GM21737 (cell line): ENCODE measurements at regions not wholly inside any gene's neighbourhood (a gene's known extent, or its start where the extent isn't known, plus 50 kb on each side); places are given as distances from the start of the nearest gene placed in this dataset.

Source experiments
- ATAC-seq: cut with Tn5 transposase; IDR thresholded peaks from one replicate; pipeline ENCODE4 v1.9.1; 2021; ENCODE audit warnings: mild to moderate bottlenecking, moderate library complexity; ENCODE audit not compliant: unreplicated experiment

DNA sequence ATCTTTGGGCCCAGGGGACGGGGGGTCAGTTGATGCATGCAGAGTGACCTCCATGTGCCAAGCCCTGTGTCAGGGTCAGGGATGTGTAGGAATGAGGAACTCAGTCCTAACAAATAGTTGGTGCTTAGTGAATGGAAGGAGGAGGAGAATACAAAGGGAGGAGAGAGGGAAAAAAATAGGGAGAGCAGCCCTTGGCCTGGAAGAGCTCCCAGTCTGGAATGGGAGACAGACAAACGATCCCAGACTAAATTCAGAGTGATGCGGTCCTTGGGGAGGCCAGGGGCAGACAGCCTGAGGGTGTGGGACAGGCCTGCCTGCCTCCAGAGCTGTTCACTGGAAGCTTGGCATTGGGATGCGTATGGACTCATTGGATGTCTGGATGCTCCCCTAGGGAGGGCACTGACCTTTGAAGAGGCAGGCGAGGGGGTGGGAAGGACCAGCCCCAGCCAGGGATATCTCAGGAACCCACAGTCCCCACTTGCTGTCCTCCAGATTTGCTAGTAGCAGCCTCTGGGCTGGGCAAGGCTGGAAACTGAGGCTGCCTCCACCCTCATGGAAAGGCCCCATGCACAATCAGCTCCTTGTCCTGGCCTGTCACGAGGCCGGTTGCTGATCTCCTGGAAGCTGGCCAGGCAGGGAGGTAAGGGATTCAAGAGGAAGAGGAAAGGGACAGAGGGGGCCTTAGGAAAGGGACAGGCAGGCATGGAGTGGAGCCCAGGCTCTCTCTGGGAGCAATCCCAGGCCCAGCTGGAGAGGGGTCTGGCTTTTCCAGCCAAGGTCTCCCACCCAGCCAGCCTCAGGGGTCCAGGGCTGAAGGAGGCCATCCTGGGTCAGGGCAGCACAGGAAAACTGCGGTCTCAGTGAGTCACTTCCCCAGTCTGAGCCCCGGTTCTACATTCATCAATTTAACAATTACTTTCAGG is 69.0 kb upstream of the GGTA1 start:
- ATAC-seq = no peak

DNA sequence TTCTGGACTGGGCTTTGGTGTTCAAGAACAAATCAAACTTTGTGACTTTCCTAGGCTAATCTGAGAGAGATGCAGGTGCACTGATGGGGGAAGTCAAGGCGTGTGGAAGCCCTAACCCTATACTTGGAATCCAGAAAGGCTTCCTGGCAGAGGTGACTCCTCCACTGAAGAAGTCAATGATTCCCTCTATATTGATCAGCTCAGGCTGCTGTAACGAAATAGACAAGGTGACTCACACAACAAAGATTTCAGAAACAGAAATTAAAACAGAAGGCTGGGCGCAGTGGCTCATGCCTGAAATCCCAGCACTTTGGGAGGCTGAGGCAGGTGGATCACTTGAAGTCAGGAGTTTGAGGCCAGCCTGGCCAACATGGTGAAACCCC is 69.6 kb upstream of the GGTA1 start:
- no peak for ATAC-seq

DNA sequence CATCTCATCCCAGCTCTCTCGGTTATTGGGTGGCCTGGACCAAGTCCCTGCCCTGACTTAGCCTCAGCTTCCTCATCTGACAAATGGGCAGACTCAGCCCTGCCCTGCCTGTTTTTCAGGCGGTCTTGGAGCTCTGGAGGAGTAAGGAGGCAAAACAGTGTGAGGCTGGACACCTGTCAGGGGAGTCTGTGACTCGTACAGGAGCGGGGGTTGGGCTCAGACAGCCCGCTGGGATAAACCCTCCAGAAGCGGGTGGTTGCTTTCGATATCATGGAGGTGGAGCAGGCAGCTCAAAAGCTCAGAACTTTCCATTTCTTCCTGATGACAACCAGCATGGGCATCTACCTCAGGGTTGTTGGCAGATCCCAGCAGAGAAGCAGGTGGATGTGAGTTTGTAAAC is 72.9 kb upstream of the GGTA1 start:
- no peak for ATAC-seq

DNA sequence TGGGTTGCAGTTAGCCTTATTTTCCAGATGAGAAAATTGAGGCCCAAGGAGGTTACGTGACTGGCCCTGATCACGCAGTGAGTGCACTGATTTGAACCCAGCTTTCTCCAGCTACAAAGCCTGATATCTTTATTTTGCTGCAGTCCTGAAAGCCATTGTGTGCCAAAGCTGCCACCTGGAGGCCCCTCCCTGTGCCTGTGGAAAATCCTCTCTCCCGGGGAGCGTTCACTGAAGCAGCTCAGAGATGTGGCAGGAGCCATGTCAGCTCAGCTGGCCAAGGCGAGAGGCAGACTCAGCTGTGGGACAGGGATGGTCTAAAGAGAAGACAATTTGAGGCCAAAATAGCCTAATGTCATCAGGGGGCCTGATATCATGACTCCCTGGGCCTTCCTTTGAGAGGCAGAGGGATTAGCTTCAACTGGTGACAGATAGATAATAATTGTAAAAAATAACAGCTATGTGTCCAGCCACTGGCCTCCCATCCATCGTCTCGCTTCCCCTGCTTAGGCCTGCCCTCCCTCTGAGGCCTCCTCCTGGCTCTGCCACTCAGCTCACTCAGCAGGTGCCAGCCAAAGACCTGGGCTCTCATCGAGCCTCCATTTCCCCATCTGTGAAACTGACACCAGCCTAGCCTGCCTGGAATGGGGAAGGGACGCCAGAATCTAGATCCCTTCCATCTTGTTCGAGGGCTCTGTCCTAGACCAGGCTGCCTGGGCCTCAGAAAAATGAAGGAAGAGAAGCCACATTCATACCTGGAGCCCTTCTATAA is 74.3 kb upstream of the GGTA1 start:
- no peak for ATAC-seq

DNA sequence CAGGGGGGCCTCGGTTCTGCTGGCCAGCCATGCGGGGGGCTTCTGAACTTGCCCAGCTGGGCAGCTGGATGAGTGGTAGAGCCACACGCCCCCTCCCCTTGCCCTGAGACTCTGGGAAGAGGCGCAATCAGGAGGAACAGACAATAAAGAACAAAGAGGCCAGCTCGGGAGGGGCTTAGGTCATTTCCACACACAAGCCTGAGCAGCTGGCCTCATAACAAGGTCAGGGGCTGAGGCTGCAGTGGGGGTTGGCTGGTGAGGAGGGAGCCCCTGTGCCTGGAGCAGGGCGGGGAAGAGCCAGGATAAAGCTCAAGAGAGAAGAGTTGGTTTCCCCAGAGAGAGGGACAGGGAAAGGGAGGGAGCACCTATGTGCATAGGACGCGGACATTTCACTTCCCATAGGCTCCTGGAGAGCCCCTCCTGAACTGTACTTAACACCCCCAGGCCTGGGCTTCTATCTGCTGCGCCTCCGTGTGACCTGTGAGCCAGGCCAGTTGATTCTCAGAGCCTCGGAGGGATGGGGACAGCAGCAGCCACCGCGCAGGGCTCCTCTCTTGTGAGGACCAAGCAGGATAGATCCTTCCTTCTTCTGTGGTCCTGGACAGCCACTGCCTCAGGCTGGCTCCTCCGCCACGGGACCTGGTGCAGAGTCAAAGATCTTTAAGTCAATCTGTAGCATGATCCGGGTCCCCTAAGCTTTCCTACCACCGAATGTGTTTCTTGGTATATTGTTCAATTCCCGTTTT is 75.3 kb upstream of the GGTA1 start:
- no peak for ATAC-seq

DNA sequence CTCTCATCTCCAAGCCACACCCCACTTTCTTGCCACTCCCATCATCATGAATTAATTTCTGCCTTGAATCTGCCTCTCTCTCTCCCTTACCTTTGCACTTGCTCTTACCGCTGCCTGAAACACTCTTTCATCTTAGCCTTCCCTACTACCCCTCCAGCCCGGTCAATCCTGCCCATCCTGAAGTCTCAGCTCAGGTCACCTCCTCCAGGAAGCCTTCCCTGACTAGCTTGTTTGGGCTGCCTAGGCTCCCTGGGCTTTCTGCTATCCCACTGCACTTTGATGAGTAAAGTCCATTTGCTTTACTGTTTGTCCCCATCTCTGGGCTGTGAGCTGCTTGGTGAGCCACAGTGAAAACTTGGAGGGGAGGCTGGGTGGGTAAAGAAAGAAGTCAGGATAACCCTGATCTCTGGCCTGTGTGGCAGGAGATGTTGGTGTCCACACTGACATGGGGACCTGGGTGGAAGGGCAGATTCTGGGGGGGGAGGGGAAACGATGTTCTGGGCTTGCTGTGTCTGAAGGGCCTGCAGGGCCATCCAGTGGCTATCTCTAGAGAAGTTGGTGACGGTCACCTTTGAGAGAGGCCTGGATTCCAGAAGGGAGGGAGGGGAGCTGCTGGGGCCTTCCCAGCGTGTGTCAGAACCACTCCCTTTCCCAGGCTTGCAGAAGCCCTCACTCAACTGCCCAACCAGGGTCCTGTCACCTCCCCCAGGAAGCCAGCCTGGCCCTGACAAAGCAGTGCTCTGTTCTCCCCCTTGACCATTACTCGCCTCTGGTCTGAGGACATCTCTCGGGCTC is 75.0 kb upstream of the DAB2IP start:
- ATAC-seq = no peak

DNA sequence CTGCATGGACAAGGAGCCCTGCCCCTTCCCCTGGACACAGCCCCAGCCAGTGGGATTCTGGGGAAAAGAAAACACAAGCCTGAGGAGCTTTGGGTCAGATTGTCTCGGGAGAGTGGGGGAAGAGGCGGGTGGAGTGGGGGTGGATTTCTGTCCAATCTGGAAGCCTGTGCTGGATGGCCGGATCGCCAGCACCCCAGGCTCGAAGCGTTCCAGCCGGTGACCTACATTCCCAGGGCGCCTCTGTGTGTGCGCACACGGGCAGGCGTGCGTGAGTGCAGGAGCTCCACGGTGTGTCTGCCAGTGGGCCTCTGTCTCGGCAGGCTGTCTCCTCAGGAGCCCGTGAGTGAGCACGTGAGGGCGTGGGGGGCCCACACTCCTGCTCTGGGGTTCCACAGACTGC is 74.3 kb upstream of the DAB2IP start:
- ATAC-seq = no peak

DNA sequence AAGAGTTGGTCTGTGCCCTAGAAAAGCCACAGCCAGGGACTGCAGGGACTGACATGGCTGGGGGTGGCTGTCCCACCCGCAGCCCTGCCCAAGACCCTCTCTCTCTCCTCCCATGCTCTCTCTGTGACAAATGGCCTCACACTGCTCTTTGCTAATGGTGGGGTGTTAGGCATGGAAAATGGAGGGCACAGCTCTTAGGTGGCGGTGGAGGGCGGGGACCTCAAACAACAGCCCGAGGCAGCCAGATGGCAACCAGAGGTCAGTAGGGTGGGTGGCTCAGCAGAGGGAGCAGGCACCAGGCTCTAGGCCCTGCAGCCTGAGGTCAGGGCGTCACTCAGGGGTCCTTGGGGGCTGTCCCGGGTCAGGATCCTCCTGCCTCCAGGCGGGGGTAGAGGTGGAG is 73.9 kb upstream of the DAB2IP start:
- ATAC-seq = no peak

DNA sequence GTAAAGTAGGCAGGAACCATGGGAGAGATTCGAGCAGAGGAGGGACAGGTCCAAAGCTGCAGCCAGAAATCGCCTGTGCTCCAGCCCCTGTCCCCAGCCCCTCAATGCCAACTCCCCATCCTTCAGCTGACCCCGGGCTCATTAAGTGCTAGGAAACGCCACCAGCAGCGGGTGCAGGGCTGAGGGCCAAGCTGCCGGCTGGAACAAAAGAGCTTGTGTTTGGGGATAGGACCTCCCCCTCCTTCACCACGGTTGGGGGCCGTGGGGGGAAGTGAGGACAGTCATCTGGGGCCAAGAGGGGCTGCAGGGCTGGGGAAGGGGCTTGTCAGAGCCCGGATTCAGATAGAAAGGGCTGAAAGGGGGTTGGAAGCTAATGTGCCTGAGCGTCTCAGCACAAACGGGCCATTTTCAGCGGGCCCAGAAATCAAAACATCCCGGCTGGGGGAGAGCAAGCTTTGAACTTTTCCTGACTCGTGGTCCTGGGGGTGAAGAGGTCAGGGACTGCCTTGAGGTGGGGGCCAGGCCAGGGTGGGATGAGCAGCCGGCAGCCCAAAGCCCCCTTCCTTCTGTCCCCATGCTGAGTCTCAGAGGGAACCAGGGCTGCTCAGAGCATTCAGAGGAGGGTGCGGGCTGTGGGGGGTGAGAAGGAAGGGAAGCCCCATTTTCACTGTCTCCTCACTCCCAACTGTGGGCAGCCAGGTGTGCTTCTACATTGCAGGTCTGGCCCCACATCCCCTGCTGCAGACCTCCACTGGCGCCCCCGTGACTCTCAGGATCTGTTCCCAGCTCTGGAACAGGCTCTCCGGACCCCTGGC is 69.4 kb upstream of the DAB2IP start:
- ATAC-seq = no peak

DNA sequence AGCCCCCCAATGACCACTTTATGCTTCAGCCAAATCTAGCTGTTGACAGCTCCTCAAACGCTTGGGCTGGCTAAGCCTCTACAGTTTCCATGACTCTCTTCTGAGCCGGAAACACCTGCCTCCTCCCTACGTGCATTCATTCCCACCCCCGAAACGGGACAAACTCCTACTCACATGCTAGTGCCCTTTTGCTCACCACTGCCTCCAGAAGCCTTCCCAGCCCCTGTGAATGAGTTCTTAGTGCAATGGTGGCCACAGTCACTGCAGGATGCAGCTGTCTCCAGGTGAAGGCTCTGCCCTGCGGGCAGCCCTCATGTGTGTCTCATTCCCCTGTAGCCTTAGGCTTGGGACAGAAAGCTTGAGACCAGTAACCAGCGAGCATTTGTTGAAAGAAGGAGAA is 68.8 kb upstream of the DAB2IP start:
- no peak for ATAC-seq

DNA sequence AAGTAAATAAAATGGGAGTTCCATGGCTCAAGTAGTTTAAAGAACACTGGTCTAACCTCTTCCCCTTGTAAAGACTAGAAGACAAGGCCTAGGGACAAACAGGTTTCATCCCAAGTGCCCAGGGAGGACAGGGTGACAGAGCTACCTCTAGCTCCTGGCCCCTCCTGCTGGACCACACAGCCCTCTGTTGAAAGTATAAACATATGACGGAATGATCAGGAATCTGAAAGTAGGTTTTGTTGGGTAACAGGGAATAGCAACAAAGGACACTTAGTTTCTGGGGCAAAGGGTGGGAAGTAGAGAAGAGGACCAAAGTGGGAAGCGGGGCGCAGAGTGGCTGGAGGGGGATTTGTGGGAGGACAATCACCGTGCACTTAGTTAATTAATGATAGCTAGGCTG is 67.0 kb upstream of the DAB2IP start:
- ATAC-seq = no peak

DNA sequence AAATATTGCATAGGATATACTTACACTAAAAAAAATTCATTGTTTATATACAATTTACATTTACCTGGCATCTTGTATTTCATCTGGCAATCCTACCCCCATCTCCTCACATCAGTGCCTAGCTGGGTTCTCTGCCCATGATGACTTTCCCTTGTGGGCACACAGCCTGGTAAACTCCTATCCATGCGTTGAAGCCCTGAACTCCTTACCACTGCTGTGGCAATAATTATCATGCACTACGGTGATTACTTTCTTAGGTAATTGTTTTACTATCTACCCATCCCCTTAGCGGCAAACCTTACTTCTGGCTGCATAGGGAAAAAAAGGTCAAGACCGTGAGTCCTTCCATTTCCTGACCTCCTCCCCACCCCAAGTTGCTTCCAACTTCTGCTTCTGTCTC is 63.6 kb upstream of the DAB2IP start:
- ATAC-seq = no peak

DNA sequence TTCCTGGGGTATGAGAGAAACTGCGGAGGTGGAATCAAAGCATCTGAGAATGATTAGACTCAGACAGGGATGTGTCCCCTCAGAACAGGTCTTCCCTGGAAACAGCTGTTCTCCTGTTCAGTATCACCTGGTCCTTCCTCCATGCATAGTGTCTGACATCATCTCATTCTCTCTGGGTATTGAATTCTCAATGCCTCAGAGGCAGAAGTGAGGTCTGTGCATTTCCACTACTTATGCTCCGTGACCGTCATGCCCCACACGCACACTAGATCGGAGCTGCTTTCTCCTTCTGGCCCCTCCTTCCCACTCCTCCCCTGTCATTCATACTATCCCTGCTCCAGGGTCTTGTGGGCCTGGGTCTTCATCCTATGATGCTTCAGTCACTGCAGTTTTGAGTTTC is 61.4 kb upstream of the DAB2IP start:
- ATAC-seq = no peak

DNA sequence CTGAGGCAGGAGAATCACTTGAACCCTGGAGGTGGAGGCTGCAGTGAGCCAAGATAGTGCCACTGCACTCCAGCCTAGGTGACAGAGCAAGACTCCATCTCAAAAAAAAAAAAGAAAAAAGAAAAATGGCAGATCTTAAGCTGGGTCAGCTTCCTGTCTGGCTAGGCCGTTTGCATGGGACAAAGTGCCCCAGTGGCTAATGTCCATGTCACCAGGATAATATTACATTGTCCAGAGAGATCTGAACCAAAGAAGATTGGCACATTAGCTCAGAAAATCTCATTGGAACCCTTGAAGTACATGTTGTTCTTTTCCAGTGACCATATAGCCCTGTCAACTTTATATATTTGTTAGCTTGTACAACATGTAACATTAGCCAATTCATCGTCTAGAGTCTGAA is 59.2 kb upstream of the DAB2IP start:
- no peak for ATAC-seq

DNA sequence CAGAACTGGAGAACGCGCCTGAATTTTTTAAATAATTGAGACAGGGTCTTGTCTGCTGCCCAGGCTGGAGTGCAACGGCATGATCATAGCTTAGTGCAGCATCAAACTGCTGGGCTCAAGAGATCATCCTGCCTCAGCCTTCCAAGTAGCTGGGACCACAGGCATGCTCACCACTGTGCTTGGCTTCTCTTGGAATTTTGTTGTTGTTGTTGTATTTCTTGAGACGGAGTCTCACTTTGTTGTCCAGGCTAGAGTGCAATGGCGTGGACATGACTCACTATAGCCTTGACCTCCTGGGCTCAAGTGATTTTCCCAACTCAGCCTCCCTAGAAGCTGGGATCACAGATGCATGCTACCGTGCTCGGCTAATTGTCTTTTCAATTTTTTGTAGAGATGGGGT is 58.4 kb upstream of the DAB2IP start:
- no peak for ATAC-seq

DNA sequence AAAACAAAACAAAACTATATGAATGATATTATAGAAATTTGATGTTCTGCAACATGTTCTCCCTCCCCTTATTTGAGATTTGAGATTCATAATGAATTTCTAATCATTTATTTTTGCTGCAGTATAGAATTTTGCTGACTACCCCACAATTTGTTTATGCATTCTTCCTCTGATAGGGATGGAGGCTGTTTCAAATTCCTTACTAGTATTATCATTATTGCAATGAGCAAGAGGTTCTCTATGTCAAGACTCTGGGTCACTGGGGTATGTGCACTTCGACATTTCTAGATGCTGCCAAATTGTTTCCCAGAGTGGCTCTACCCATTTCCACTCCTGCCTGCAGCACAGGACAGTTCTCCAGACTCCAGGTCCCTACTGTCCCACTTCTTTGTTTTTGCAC is 54.9 kb upstream of the DAB2IP start:
- ATAC-seq = no peak

DNA sequence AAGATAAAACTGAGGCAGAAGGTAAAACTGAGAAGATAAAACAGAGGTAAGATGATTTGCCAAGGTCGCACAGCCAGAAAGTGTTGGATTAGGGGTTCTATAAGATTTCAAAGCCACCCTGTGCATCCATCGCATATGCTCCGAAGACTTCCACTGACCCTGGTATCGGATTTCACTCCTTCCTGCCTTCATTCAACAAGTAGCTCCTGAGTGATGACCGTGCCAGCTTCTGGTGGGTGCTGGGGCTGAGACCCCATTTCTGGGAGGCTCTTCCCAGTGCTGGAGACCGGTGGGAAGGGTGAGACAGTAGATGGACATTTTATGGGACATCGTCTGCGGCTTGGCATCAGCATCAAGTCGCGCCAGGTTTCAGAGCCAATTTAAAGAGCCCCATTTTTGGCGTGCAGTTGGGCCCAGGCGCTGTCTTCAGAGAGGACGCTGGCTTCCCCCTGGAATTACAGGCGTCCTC is 53.7 kb upstream of the DAB2IP start:
- ATAC-seq = no peak

DNA sequence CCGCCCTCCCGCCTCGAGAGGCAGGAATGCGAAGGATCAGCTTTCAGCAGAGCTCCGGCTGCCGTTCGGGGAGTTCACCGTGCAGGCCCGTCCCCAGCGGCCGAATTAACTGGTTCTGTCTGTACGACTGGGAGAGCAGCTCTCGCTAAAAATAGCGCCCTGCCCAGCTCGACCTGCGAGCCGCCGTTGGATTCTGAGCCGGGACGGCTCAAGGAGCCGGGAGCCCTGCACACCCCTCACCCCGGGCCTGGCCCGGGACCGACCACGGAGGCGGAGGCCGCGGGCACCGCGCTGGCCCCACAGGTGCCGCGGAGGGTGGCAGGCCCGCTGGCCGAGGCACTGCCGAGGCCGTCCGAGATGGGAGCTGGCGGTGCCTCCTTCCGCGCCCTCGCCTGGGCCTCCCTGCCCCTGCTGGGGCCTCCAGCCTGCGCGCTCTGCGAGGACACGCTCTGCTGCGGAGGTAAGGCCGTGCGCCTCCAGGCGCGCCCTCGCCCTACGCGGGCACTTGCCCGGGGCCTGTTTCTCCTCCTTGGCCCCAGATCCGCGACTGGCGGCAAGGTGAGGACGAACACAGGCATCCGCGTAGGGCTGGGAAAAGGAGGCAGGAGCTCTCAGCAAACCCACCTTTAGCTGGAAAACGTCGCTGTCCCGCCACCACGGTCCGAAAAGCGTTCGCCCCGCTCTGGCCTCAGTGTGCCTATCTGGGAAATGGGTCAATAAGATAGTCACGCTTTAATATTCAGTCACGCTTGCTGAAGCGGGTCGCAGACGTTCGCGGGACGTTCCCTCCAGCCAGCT is 53.1 kb upstream of the DAB2IP start:
- ATAC-seq = no peak
